ENCODE measurements at regions not wholly inside any gene's neighbourhood (a gene's known extent, or its start where the extent isn't known, plus 50 kb on each side); places are given as distances from the start of the nearest gene placed in this dataset.

GRCh38 chr20:50446351-50447101 is 63.7 kb upstream of the PTPN1 start:
- no peak for DNase-seq
- Histone ChIP-seq H2BK5ac (ENCODE audit: low read depth, low read length, poor library complexity, severe bottlenecking) (no peak overlapping the region), H3K9me3 (ENCODE audit: control insufficient read depth, low read length) (no peaks in the 10 kb centered on the region), H2BK120ac (ENCODE audit: low read depth, low read length) (no peak overlapping the region), H2BK15ac (ENCODE audit: low read depth, poor library complexity, severe bottlenecking) (no peak overlapping the region), H3K27me3 (ENCODE audit: control insufficient read depth in 1 of 2, insufficient read depth in 1 of 2, low read length in 2 of 2) (no peaks in the 10 kb centered on the region), H2AK5ac (ENCODE audit: low read length, severe bottlenecking) (no peak overlapping the region), H2BK12ac (ENCODE audit: low read length in 2 of 2) (peak overlapping the region; percentile 86 to 97), H2AFZ (ENCODE audit: low read depth, low read length) (no peak overlapping the region), H3K18ac (ENCODE audit: low read depth in 1 of 2, low read length in 2 of 2) (peak overlapping the region; percentile 89 to 91), H3K4me2 (ENCODE audit: low read length, poor library complexity, severe bottlenecking) (no peak overlapping the region), H3K79me1 (replicated peaks; ENCODE audit: low read length, poor library complexity, severe bottlenecking) (no peaks in the 10 kb centered on the region), H3K4me3 (ENCODE audit: insufficient read depth in 1 of 2, low read depth in 1 of 2, low read length in 2 of 2) (no peak overlapping the region), H3K27ac (ENCODE audit: low read length, poor library complexity, severe bottlenecking) (no peak overlapping the region), H3K23ac (ENCODE audit: low read length in 2 of 2) (peak overlapping the region in 1 of 2 experiments; percentile 5), H3K9ac (ENCODE audit: low read length) (no peak overlapping the region), H4K8ac (ENCODE audit: low read length) (peak overlapping the region; percentile 76), H3K4me1 (ENCODE audit: control insufficient read depth, insufficient read depth, low read depth, low read length) (peaks cover 11% of the 10 kb centered on the region), H3K4ac (ENCODE audit: low read depth in 1 of 2, low read length in 2 of 2) (peak overlapping the region in 1 of 2 experiments; percentile 8), H3K36me3 (ENCODE audit: control insufficient read depth in 1 of 2, insufficient read depth in 2 of 2, low read depth in 1 of 2, low read length in 2 of 2) (no peaks in the 10 kb centered on the region), H3K14ac (ENCODE audit: low read length in 2 of 2) (peak overlapping the region in 1 of 2 experiments; percentile 69), H4K91ac (ENCODE audit: low read length) (peak overlapping the region; percentile 86)
- WGBS, result 90% methylated on average over 8 of the region's 16 CpGs

GRCh38 chr20:50447102-50447804 is 62.9 kb upstream of the PTPN1 start:
- no peaks in the 10 kb centered on the region for H3K9me3 ChIP-seq (ENCODE audit: control insufficient read depth, low read length)
- no peak overlapping the region for H3K9ac ChIP-seq (ENCODE audit: low read length)
- no peak overlapping the region for H2AFZ ChIP-seq (ENCODE audit: low read depth, low read length)
- no peaks in the 10 kb centered on the region for H3K36me3 ChIP-seq (ENCODE audit: control insufficient read depth in 1 of 2, insufficient read depth in 2 of 2, low read depth in 1 of 2, low read length in 2 of 2)
- no peak overlapping the region for H3K14ac ChIP-seq (ENCODE audit: low read length in 2 of 2)
- H3K4ac ChIP-seq (ENCODE audit: low read depth in 1 of 2, low read length in 2 of 2), result peak overlapping the region; percentile 22 to 73
- 87% methylated on average over 6 of the region's 6 CpGs for WGBS
- peak overlapping the region; percentile 77 for H2BK15ac ChIP-seq (ENCODE audit: low read depth, poor library complexity, severe bottlenecking)
- peak overlapping the region; percentile 61 to 91 for H3K18ac ChIP-seq (ENCODE audit: low read depth in 1 of 2, low read length in 2 of 2)
- H3K23ac ChIP-seq (ENCODE audit: low read length in 2 of 2), result no peak overlapping the region
- H2AK5ac ChIP-seq (ENCODE audit: low read length, severe bottlenecking), result no peak overlapping the region
- no peak overlapping the region for H3K27ac ChIP-seq (ENCODE audit: low read length, poor library complexity, severe bottlenecking)
- no peaks in the 10 kb centered on the region for H3K79me1 ChIP-seq (replicated peaks; ENCODE audit: low read length, poor library complexity, severe bottlenecking)
- no peak overlapping the region for H3K4me2 ChIP-seq (ENCODE audit: low read length, poor library complexity, severe bottlenecking)
- no peak for DNase-seq
- H3K4me1 ChIP-seq (ENCODE audit: control insufficient read depth, insufficient read depth, low read depth, low read length), result peaks cover 11% of the 10 kb centered on the region
- H4K91ac ChIP-seq (ENCODE audit: low read length), result peak overlapping the region; percentile 91
- H2BK120ac ChIP-seq (ENCODE audit: low read depth, low read length), result peak overlapping the region; percentile 52
- H3K27me3 ChIP-seq (ENCODE audit: control insufficient read depth in 1 of 2, insufficient read depth in 1 of 2, low read length in 2 of 2), result no peaks in the 10 kb centered on the region
- peak overlapping the region; percentile 76 for H4K8ac ChIP-seq (ENCODE audit: low read length)
- H2BK12ac ChIP-seq (ENCODE audit: low read length in 2 of 2), result peak overlapping the region; percentile 66 to 86
- no peak overlapping the region for H2BK5ac ChIP-seq (ENCODE audit: low read depth, low read length, poor library complexity, severe bottlenecking)
- H3K4me3 ChIP-seq (ENCODE audit: insufficient read depth in 1 of 2, low read depth in 1 of 2, low read length in 2 of 2), result no peak overlapping the region

- Histone ChIP-seq H3K9me3 (ENCODE audit: control insufficient read depth, low read length) (no peaks in the 10 kb centered on the region), H3K27me3 (ENCODE audit: control insufficient read depth in 1 of 2, insufficient read depth in 1 of 2, low read length in 2 of 2) (no peaks in the 10 kb centered on the region), H3K18ac (ENCODE audit: low read depth in 1 of 2, low read length in 2 of 2) (peak overlapping the region; percentile 52 to 91), H2BK15ac (ENCODE audit: low read depth, poor library complexity, severe bottlenecking) (peak overlapping the region; percentile 77), H2AFZ (ENCODE audit: low read depth, low read length) (no peak overlapping the region), H3K4me3 (ENCODE audit: insufficient read depth in 1 of 2, low read depth in 1 of 2, low read length in 2 of 2) (no peak overlapping the region), H3K4me1 (ENCODE audit: control insufficient read depth, insufficient read depth, low read depth, low read length) (peaks cover 11% of the 10 kb centered on the region), H3K4me2 (ENCODE audit: low read length, poor library complexity, severe bottlenecking) (no peak overlapping the region), H2BK12ac (ENCODE audit: low read length in 2 of 2) (peak overlapping the region; percentile 81 to 86), H3K79me1 (replicated peaks; ENCODE audit: low read length, poor library complexity, severe bottlenecking) (no peaks in the 10 kb centered on the region), H4K8ac (ENCODE audit: low read length) (peak overlapping the region; percentile 66), H2AK5ac (ENCODE audit: low read length, severe bottlenecking) (no peak overlapping the region), H2BK5ac (ENCODE audit: low read depth, low read length, poor library complexity, severe bottlenecking) (no peak overlapping the region), H4K91ac (ENCODE audit: low read length) (peak overlapping the region; percentile 91), H3K23ac (ENCODE audit: low read length in 2 of 2) (no peak overlapping the region), H2BK120ac (ENCODE audit: low read depth, low read length) (peak overlapping the region; percentile 52), H3K9ac (ENCODE audit: low read length) (no peak overlapping the region), H3K27ac (ENCODE audit: low read length, poor library complexity, severe bottlenecking) (no peak overlapping the region), H3K36me3 (ENCODE audit: control insufficient read depth in 1 of 2, insufficient read depth in 2 of 2, low read depth in 1 of 2, low read length in 2 of 2) (no peaks in the 10 kb centered on the region), H3K14ac (ENCODE audit: low read length in 2 of 2) (no peak overlapping the region), H3K4ac (ENCODE audit: low read depth in 1 of 2, low read length in 2 of 2) (peak overlapping the region; percentile 27 to 73)
- WGBS, result 100% methylated on average over 2 of the region's 7 CpGs
- no peak for DNase-seq
Observed at GRCh38 chr20:50447817-50448216, 62.4 kb upstream of the PTPN1 start.

Measured in mesenchymal stem cell (in vitro differentiated cells and primary cell).